ENCODE measurements at regions not wholly inside any gene's neighbourhood (a gene's known extent, or its start where the extent isn't known, plus 50 kb on each side); places are given as distances from the start of the nearest gene placed in this dataset.

DNA sequence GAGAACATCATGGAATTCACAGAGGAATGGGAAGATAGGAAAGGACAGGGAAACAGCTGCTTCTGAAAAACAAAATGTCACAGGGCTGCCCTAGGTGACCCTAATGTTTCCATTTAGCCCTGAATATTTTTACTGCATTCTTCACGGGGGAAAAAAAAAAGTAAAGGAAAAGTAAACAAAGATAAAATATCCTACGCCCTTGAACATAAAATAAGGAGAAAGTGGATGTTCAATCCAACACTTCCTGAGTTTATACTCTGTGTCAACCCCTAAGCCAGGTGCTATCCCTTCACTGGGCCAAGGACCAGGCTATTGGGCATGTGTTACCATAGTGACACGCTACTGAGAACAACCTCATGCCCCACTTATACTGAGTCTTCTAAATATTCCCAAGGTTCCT, 84.7 kb downstream of the FAM76B start:
- TF ChIP-seq, protein P1, sequence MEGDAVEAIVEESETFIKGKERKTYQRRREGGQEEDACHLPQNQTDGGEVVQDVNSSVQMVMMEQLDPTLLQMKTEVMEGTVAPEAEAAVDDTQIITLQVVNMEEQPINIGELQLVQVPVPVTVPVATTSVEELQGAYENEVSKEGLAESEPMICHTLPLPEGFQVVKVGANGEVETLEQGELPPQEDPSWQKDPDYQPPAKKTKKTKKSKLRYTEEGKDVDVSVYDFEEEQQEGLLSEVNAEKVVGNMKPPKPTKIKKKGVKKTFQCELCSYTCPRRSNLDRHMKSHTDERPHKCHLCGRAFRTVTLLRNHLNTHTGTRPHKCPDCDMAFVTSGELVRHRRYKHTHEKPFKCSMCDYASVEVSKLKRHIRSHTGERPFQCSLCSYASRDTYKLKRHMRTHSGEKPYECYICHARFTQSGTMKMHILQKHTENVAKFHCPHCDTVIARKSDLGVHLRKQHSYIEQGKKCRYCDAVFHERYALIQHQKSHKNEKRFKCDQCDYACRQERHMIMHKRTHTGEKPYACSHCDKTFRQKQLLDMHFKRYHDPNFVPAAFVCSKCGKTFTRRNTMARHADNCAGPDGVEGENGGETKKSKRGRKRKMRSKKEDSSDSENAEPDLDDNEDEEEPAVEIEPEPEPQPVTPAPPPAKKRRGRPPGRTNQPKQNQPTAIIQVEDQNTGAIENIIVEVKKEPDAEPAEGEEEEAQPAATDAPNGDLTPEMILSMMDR (IDR thresholded peaks at IDR 0.05), result no peak
- TF ChIP-seq TCF7L2 (IDR thresholded peaks at IDR 0.05; ENCODE audit: low read depth, low read length) (no peak), POLR2AphosphoS5 (IDR thresholded peaks at IDR 0.05; ENCODE audit: low read depth, low read length) (no peak), REST (IDR thresholded peaks at IDR 0.05; ENCODE audit: insufficient read depth in 1 of 2, low read depth in 2 of 2, low read length in 1 of 2) (no peak), SIN3A (IDR thresholded peaks at IDR 0.05; ENCODE audit: borderline replicate concordance, insufficient read depth, low read depth, low read length) (no peak)

Measured in Panc1 (cell line).